ENCODE measurements at regions not wholly inside any gene's neighbourhood (a gene's known extent, or its start where the extent isn't known, plus 50 kb on each side); places are given as distances from the start of the nearest gene placed in this dataset.
"Not testable (repeated sequence)": the region's sequence is repeated elsewhere in the genome, so short reads cannot be mapped to it uniquely, and the experiment has no call there.

- no peak for DNase-seq
Observed at GRCh38 chr15:75100679-75101078, 77.3 kb downstream of the PPCDC start.

GRCh38 chr15:75104804-75105557 lies 81.6 kb downstream of the PPCDC start:
- peak in 1 of 2 experiments; percentile 45 for DNase-seq

- DNase-seq = no peak
Observed at GRCh38 chr15:75107516-75107907, 84.1 kb downstream of the PPCDC start.

GRCh38 chr15:75107908-75108838 lies 84.8 kb downstream of the PPCDC start:
- peak; percentile 82 to 84 for DNase-seq

- no peak for DNase-seq
Observed at GRCh38 chr15:75109021-75109735, 85.8 kb downstream of the PPCDC start.

GRCh38 chr15:75109736-75110130 lies 86.3 kb downstream of the PPCDC start:
- DNase-seq = no peak

- DNase-seq = no peak
Observed at GRCh38 chr15:75112278-75112847, 89.0 kb downstream of the PPCDC start.

- no peak for DNase-seq
Observed at GRCh38 chr15:75112848-75113492, 88.7 kb upstream of the C15orf39 start.

GRCh38 chr15:75114327-75114726 lies 87.4 kb upstream of the C15orf39 start:
- DNase-seq = no peak

GRCh38 chr15:75114796-75115195 lies 86.9 kb upstream of the C15orf39 start:
- no peak for DNase-seq

- DNase-seq = not testable (repeated sequence)
Observed at GRCh38 chr15:75115411-75115913, 86.2 kb upstream of the C15orf39 start.

- not testable (repeated sequence) for DNase-seq
Observed at GRCh38 chr15:75116143-75116542, 85.5 kb upstream of the C15orf39 start.

GRCh38 chr15:75117993-75118392 lies 83.7 kb upstream of the C15orf39 start:
- no peak for DNase-seq

- DNase-seq = not testable (repeated sequence)
Observed at GRCh38 chr15:75119312-75119711, 82.4 kb upstream of the C15orf39 start.

- no peak for DNase-seq
Observed at GRCh38 chr15:75121491-75121890, 80.2 kb upstream of the C15orf39 start.

- no peak for DNase-seq
Observed at GRCh38 chr15:75123395-75123794, 78.3 kb upstream of the C15orf39 start.

GRCh38 chr15:75124278-75124677 lies 77.4 kb upstream of the C15orf39 start:
- DNase-seq = not testable (repeated sequence)

GRCh38 chr15:75125935-75126334 lies 75.7 kb upstream of the C15orf39 start:
- no peak for DNase-seq

GRCh38 chr15:75126864-75127580 lies 74.7 kb upstream of the C15orf39 start:
- no peak for DNase-seq

GRCh38 chr15:75129788-75130187 lies 71.9 kb upstream of the C15orf39 start:
- no peak for DNase-seq

GRCh38 chr15:75131269-75131643 lies 70.4 kb upstream of the C15orf39 start:
- DNase-seq = no peak
